ENCODE measurements at regions not wholly inside any gene's neighbourhood (a gene's known extent, or its start where the extent isn't known, plus 50 kb on each side); places are given as distances from the start of the nearest gene placed in this dataset.

GRCh38 chr1:199667089-199667488 lies 360.4 kb upstream of the NR5A2 start:
- no peak overlapping the region for H3K27ac ChIP-seq
- H3K27me3 ChIP-seq = no peaks in the 10 kb centered on the region
- no peaks in the 10 kb centered on the region for H3K4me1 ChIP-seq
- no peaks in the 10 kb centered on the region for H3K9me3 ChIP-seq
- H3K4me3 ChIP-seq = no peak overlapping the region
- TF ChIP-seq, protein P1, sequence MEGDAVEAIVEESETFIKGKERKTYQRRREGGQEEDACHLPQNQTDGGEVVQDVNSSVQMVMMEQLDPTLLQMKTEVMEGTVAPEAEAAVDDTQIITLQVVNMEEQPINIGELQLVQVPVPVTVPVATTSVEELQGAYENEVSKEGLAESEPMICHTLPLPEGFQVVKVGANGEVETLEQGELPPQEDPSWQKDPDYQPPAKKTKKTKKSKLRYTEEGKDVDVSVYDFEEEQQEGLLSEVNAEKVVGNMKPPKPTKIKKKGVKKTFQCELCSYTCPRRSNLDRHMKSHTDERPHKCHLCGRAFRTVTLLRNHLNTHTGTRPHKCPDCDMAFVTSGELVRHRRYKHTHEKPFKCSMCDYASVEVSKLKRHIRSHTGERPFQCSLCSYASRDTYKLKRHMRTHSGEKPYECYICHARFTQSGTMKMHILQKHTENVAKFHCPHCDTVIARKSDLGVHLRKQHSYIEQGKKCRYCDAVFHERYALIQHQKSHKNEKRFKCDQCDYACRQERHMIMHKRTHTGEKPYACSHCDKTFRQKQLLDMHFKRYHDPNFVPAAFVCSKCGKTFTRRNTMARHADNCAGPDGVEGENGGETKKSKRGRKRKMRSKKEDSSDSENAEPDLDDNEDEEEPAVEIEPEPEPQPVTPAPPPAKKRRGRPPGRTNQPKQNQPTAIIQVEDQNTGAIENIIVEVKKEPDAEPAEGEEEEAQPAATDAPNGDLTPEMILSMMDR (IDR thresholded peaks at IDR 0.05) = no peak
- DNase-seq (ENCODE audit: low spot score) = no peak
- H3K36me3 ChIP-seq = no peaks in the 10 kb centered on the region

DNA sequence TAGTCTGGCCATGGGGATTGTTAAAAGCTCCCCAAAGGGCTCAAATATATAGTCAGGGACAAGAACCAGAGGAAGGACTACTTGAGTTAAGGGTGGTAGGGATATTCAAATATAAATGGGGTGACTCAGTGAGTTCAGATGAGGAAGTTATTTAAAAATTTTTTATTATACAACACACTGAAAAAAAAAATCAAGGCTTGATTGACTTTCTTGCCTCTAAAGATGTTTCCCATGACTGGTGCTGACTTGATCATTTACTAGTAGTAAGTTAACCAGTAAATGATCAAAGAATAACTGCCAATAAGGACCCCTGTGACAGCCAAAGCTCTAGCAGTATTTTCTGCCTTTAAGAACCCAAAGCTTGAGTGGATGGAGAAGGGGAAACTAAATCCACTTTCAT lies 357.6 kb upstream of the NR5A2 start:
- H3K27me3 ChIP-seq = no peaks in the 10 kb centered on the region
- no peak for DNase-seq (ENCODE audit: low spot score)
- H3K9me3 ChIP-seq = no peaks in the 10 kb centered on the region
- H3K27ac ChIP-seq = no peak overlapping the region
- no peaks in the 10 kb centered on the region for H3K36me3 ChIP-seq
- no peaks in the 10 kb centered on the region for H3K4me1 ChIP-seq
- no peak overlapping the region for H3K4me3 ChIP-seq
- TF ChIP-seq, protein P1 (IDR thresholded peaks at IDR 0.05) = no peak

DNA sequence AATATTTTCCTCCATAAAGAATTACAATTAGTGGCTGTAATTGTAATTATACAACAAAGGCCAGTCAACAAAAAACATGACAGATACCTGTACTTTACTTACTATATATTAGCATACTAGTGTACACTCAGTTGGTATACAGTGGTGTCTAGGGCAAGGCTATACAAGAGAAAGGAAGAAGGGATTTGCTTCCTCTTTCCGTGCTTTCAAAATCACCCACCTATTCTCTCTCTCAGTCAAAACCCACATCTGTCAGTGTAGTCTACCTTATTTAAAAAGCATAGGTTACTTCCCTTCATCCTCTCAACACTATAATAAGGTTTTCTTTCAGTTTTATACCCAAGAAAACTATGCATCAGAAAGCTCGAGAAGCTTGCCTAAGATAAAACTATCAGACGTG lies 355.8 kb upstream of the NR5A2 start:
- TF ChIP-seq, protein P1 (IDR thresholded peaks at IDR 0.05) = no peak
- no peak for DNase-seq (ENCODE audit: low spot score)
- H3K9me3 ChIP-seq = no peaks in the 10 kb centered on the region
- no peak overlapping the region for H3K27ac ChIP-seq
- no peaks in the 10 kb centered on the region for H3K36me3 ChIP-seq
- H3K4me3 ChIP-seq = no peak overlapping the region
- no peaks in the 10 kb centered on the region for H3K4me1 ChIP-seq
- no peaks in the 10 kb centered on the region for H3K27me3 ChIP-seq

- TF ChIP-seq, protein P1 (IDR thresholded peaks at IDR 0.05) = no peak
- Histone ChIP-seq H3K27ac (no peak overlapping the region), H3K36me3 (no peaks in the 10 kb centered on the region), H3K4me1 (no peaks in the 10 kb centered on the region), H3K4me3 (no peak overlapping the region), H3K9me3 (no peaks in the 10 kb centered on the region), H3K27me3 (no peaks in the 10 kb centered on the region)
- no peak for DNase-seq (ENCODE audit: low spot score)
Observed at GRCh38 chr1:199675937-199676336, 351.6 kb upstream of the NR5A2 start.

GRCh38 chr1:199678771-199679170 lies 348.7 kb upstream of the NR5A2 start:
- H3K4me3 ChIP-seq = no peak overlapping the region
- H3K36me3 ChIP-seq = no peaks in the 10 kb centered on the region
- no peak overlapping the region for H3K27ac ChIP-seq
- H3K4me1 ChIP-seq = no peaks in the 10 kb centered on the region
- no peaks in the 10 kb centered on the region for H3K9me3 ChIP-seq
- no peak for DNase-seq (ENCODE audit: low spot score)
- TF ChIP-seq, protein P1 (IDR thresholded peaks at IDR 0.05) = no peak
- no peaks in the 10 kb centered on the region for H3K27me3 ChIP-seq

DNA sequence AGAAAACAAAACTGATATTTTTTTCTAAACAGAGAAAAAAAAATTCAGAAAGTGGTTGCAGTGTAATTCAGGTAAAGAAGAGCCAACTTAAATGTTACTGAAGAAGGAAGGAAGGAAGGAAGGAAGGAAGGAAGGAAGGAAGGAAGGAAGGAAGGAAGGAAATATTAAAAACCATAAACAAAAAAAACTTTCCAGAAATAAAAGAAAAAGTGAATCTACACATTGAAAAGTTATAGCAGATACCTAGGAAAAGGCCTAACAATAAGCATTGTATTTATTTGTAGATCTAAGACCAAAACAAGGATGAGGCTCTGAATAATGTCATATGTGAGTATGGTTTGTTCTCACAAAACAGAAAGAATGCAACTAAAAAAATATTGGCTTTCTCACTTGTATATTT lies 345.4 kb upstream of the NR5A2 start:
- no peak overlapping the region for H3K27ac ChIP-seq
- TF ChIP-seq, protein P1 (IDR thresholded peaks at IDR 0.05) = no peak

More for the DNA sequence above, 345.4 kb upstream of the NR5A2 start:
- no peak for DNase-seq (ENCODE audit: low spot score)
- no peaks in the 10 kb centered on the region for H3K36me3 ChIP-seq
- H3K9me3 ChIP-seq = no peaks in the 10 kb centered on the region
- H3K27me3 ChIP-seq = no peaks in the 10 kb centered on the region
- H3K4me3 ChIP-seq = no peak overlapping the region
- no peaks in the 10 kb centered on the region for H3K4me1 ChIP-seq

Data from right atrium auricular region (tissue), 2 donors.